WERI-Rb-1 (cell line): ENCODE measurements at regions not wholly inside any gene's neighbourhood (a gene's known extent, or its start where the extent isn't known, plus 50 kb on each side); places are given as distances from the start of the nearest gene placed in this dataset.

ENCODE experiments used
- DNase-seq: peaks from one replicate; pipeline ENCODE4 v3.0.0-alpha.2; 2020
- H3K27ac ChIP-seq: fragments of 250-450 bp; sonication (Bioruptor Pico); 2 replicates; pipeline ENCODE4 v1.5.1; 2020; ENCODE audit warnings: mild to moderate bottlenecking, moderate library complexity
- H3K27me3 ChIP-seq: fragments of 250-450 bp; sonication (Bioruptor Pico); 2 replicates; pipeline ENCODE4 v1.5.1; 2021; ENCODE audit warnings: mild to moderate bottlenecking, low read depth, moderate library complexity; ENCODE audit not compliant: insufficient read depth, severe bottlenecking
- H3K36me3 ChIP-seq: fragments of 250-450 bp; sonication (Bioruptor Pico); 2 replicates; pipeline ENCODE4 v1.5.1; 2020; ENCODE audit warnings: mild to moderate bottlenecking, moderate library complexity
- H3K4me3 ChIP-seq: 2 replicates; pipeline ENCODE4 v1.5.1; 2011; ENCODE audit warnings: low read depth, mild to moderate bottlenecking, control low read depth, low read length
- H3K9me3 ChIP-seq: fragments of 250-450 bp; sonication (Bioruptor Pico); 2 replicates; pipeline ENCODE4 v1.5.1; 2021; ENCODE audit warnings: mild to moderate bottlenecking, moderate library complexity; ENCODE audit not compliant: severe bottlenecking
- TF ChIP-seq, protein P1 (sequence below): IDR thresholded peaks from 2 replicates; pipeline ENCODE4 v1.5.1; 2011; ENCODE audit warnings: low read depth, mild to moderate bottlenecking, control low read depth, inconsistent platforms, low read length

DNA sequence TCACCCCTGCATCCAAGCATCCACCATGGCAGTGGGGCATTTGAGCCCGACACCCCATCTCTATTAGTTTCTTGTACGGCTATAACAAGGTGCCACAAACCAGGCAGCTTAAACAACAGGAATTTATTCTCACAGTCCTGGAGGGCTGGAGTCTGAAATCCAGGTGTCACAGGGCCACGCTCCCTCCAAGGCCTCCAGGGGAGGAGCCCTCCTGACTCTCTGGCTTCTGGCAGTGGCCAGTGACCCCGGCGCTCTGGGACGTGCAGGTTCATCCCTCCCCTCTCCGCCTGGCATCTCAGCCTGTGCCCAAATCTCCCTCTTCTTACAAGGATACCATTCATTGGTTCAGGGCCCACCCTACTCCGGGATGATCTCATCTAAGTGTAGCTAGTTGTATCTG, 394.5 kb upstream of the IRX1 start:
- no peak overlapping the region for H3K27ac ChIP-seq
- H3K9me3 ChIP-seq, result peaks cover 4% of the 10 kb centered on the region
- no peak for DNase-seq
- TF ChIP-seq, protein P1, sequence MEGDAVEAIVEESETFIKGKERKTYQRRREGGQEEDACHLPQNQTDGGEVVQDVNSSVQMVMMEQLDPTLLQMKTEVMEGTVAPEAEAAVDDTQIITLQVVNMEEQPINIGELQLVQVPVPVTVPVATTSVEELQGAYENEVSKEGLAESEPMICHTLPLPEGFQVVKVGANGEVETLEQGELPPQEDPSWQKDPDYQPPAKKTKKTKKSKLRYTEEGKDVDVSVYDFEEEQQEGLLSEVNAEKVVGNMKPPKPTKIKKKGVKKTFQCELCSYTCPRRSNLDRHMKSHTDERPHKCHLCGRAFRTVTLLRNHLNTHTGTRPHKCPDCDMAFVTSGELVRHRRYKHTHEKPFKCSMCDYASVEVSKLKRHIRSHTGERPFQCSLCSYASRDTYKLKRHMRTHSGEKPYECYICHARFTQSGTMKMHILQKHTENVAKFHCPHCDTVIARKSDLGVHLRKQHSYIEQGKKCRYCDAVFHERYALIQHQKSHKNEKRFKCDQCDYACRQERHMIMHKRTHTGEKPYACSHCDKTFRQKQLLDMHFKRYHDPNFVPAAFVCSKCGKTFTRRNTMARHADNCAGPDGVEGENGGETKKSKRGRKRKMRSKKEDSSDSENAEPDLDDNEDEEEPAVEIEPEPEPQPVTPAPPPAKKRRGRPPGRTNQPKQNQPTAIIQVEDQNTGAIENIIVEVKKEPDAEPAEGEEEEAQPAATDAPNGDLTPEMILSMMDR, result no peak
- H3K27me3 ChIP-seq, result peaks cover 95% of the 10 kb centered on the region
- no peak overlapping the region for H3K4me3 ChIP-seq
- no peaks in the 10 kb centered on the region for H3K36me3 ChIP-seq

DNA sequence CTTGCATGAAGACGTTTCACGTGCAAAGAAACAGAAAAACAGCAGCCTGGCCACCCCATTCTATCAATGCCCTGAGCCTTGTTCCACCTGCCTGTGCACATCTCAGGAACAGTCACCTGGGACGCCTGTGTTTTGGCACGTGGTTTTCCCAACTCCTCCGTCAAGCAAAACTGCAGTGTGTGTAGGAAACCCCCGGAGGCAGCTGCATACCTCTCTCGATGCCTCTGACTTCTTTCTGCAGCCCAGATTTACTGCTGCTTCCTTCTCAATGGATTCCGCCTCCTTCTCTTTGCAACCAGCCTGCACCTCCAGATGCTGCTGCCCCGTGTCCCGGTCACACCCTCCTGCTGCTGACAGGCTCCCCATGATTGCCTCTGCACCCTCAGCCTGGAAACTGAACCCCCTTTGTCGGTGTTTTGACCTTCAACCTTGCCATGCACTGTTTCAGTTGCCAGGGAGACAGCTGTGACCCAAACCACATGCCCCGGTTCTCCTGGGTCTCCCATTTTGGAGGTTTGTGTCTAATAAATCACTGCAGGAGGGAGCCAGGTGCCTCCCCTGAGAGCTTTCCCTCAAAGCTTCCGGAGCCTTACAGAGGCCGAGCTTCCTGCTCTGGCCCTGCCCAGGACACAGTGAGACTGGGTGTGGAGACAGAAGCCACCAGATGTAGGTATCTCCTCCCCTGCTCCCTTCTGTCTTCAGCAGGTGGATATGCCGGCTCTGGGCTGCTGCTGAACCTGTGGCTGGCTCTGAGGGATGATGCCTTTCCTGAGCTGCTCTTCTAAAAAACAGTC, 395.5 kb upstream of the IRX1 start:
- Histone ChIP-seq H3K27me3 (peaks cover 95% of the 10 kb centered on the region), H3K4me3 (no peak overlapping the region), H3K27ac (no peak overlapping the region), H3K9me3 (peaks cover 4% of the 10 kb centered on the region), H3K36me3 (no peaks in the 10 kb centered on the region)
- TF ChIP-seq, protein P1, result no peak
- no peak for DNase-seq

DNA sequence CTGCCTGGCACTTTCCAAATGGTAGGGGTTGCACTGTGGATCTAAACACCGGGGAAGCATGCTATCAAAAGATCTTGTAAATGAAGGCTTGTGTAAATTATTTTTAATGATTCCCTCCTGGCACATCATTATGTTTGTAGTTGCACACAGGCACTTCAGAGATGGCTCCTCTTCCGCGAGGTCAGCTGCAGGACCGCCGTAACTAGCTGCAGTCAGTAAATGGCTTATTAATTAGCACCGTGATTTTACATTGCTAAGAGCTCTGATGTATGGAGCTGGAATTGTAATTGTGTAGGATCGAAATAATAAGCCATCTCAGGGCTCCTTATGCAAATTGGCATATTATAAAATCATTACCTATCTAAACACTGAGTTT, 397.6 kb upstream of the IRX1 start:
- TF ChIP-seq, protein P1, result no peak
- H3K9me3 ChIP-seq, result peaks cover 7% of the 10 kb centered on the region
- H3K27me3 ChIP-seq, result peaks cover 95% of the 10 kb centered on the region
- H3K36me3 ChIP-seq, result no peaks in the 10 kb centered on the region
- H3K27ac ChIP-seq, result no peak overlapping the region
- DNase-seq, result no peak
- H3K4me3 ChIP-seq, result no peak overlapping the region

DNA sequence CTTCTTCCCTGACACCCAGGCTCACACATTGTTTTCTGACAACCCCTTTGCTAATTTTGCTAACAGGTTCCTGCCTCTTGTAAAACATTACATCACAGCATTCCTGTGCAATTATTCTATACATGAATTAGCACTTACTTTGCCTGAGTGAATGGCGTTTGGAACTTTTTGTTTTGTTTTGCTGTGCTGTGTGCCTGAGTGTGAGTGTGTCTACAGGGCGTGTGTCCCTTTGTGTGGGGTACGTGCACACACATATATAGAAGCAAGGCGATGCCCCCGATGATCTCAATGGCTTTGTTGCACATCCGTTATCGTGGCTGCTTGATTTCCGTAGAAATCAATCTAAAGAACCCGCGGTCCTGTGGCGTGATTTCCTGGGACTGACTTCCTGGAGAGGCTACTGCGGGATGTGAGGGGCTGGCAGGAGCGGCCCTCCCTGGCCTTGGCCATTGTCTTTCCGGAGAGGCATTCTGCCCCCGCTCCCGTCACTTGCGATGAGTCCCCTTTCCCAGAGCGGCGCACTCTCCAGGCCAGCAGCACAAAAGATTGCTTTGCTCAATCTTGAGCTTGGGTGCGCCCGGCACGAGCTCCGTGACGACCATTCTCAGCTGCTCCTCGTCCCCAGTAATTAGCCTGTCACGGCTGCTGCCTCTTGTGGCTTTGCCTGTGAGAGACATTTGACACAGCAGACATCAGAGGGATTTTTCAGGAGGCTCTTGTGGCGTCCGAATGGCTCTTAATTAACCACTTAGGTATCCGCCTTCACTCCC, 398.1 kb upstream of the IRX1 start:
- TF ChIP-seq, protein P1, result no peak
- Histone ChIP-seq H3K9me3 (peaks cover 7% of the 10 kb centered on the region), H3K4me3 (no peak overlapping the region), H3K27me3 (peaks cover 95% of the 10 kb centered on the region), H3K27ac (no peak overlapping the region), H3K36me3 (no peaks in the 10 kb centered on the region)
- DNase-seq, result no peak

DNA sequence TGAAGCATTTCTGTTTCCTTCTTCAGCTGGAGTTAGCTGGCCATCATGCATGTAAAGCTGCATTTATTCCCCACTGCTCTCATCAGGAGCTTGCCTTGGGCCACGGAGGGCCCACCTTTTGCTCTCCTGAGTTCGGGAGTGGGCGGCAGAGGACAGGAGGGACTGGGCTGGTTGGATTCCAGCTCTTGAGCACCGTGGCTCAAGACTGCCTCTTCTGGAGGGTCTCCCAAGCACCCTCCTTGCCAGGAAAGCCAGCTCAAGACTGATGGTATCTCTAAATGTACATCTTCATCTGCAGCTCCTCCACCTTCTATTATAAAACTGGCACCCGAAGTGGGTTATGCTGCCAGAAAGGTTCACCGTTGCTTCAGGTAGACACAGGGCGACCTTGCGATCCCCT, 399.6 kb upstream of the IRX1 start:
- peaks cover 7% of the 10 kb centered on the region for H3K9me3 ChIP-seq
- peaks cover 97% of the 10 kb centered on the region for H3K27me3 ChIP-seq
- TF ChIP-seq, protein P1, result 0 out of 2 replicates have a peak, but pooled peaks have one; percentile 11
- no peak overlapping the region for H3K27ac ChIP-seq
- no peak overlapping the region for H3K4me3 ChIP-seq
- H3K36me3 ChIP-seq, result no peaks in the 10 kb centered on the region
- no peak for DNase-seq
